ENCODE measurements at regions not wholly inside any gene's neighbourhood (a gene's known extent, or its start where the extent isn't known, plus 50 kb on each side); places are given as distances from the start of the nearest gene placed in this dataset.

- TF ChIP-seq TCF12 (IDR thresholded peaks at IDR 0.05; ENCODE audit: low read depth) (no peak), ZBTB7A (IDR thresholded peaks at IDR 0.05; ENCODE audit: low read depth) (no peak), NFIC (IDR thresholded peaks at IDR 0.05) (no peak), RAD21 (IDR thresholded peaks at IDR 0.05; ENCODE audit: low read depth) (no peak), YY1 (IDR thresholded peaks at IDR 0.05; ENCODE audit: low read depth) (no peak), MAX (IDR thresholded peaks at IDR 0.05) (no peak), TEAD4 (IDR thresholded peaks at IDR 0.05) (no peak), EGR1 (IDR thresholded peaks at IDR 0.05) (no peak), TAF1 (IDR thresholded peaks at IDR 0.05; ENCODE audit: low read depth) (no peak), CEBPB (IDR thresholded peaks at IDR 0.05) (no peak), EP300 (IDR thresholded peaks at IDR 0.05; ENCODE audit: borderline replicate concordance) (no peak), USF1 (IDR thresholded peaks at IDR 0.05) (no peak), CREB1 (IDR thresholded peaks at IDR 0.05; ENCODE audit: low read depth) (no peak), REST (IDR thresholded peaks at IDR 0.05; ENCODE audit: low read depth) (no peak), FOXM1 (IDR thresholded peaks at IDR 0.05; ENCODE audit: borderline replicate concordance, low read depth) (no peak)
These were observed 216.4 kb upstream of the PDGFD start for GRCh38 chr11:104380358-104380757.

- TF ChIP-seq ZBTB7A (IDR thresholded peaks at IDR 0.05; ENCODE audit: low read depth) (no peak), USF1 (IDR thresholded peaks at IDR 0.05) (no peak), EGR1 (IDR thresholded peaks at IDR 0.05) (no peak), TEAD4 (IDR thresholded peaks at IDR 0.05) (no peak), EP300 (IDR thresholded peaks at IDR 0.05; ENCODE audit: borderline replicate concordance) (no peak), CREB1 (IDR thresholded peaks at IDR 0.05; ENCODE audit: low read depth) (no peak), TCF12 (IDR thresholded peaks at IDR 0.05; ENCODE audit: low read depth) (no peak), MAX (IDR thresholded peaks at IDR 0.05) (no peak), FOXM1 (IDR thresholded peaks at IDR 0.05; ENCODE audit: borderline replicate concordance, low read depth) (no peak), REST (IDR thresholded peaks at IDR 0.05; ENCODE audit: low read depth) (no peak), RAD21 (IDR thresholded peaks at IDR 0.05; ENCODE audit: low read depth) (no peak), YY1 (IDR thresholded peaks at IDR 0.05; ENCODE audit: low read depth) (no peak), TAF1 (IDR thresholded peaks at IDR 0.05; ENCODE audit: low read depth) (no peak), NFIC (IDR thresholded peaks at IDR 0.05) (no peak), CEBPB (IDR thresholded peaks at IDR 0.05) (no peak)
These were observed 208.2 kb upstream of the PDGFD start for GRCh38 chr11:104372111-104372510.

GRCh38 chr11:104370478-104370877, 206.5 kb upstream of the PDGFD start:
- TF ChIP-seq USF1 (IDR thresholded peaks at IDR 0.05): no peak
- no peak for TF ChIP-seq RAD21 (IDR thresholded peaks at IDR 0.05; ENCODE audit: low read depth)
- no peak for TF ChIP-seq FOXM1 (IDR thresholded peaks at IDR 0.05; ENCODE audit: borderline replicate concordance, low read depth)
- TF ChIP-seq TCF12 (IDR thresholded peaks at IDR 0.05; ENCODE audit: low read depth): no peak
- no peak for TF ChIP-seq ZBTB7A (IDR thresholded peaks at IDR 0.05; ENCODE audit: low read depth)
- no peak for TF ChIP-seq MAX (IDR thresholded peaks at IDR 0.05)
- no peak for TF ChIP-seq REST (IDR thresholded peaks at IDR 0.05; ENCODE audit: low read depth)
- no peak for TF ChIP-seq EGR1 (IDR thresholded peaks at IDR 0.05)
- TF ChIP-seq NFIC (IDR thresholded peaks at IDR 0.05): no peak
- TF ChIP-seq YY1 (IDR thresholded peaks at IDR 0.05; ENCODE audit: low read depth): no peak
- TF ChIP-seq CEBPB (IDR thresholded peaks at IDR 0.05): no peak
- TF ChIP-seq TEAD4 (IDR thresholded peaks at IDR 0.05): no peak
- no peak for TF ChIP-seq EP300 (IDR thresholded peaks at IDR 0.05; ENCODE audit: borderline replicate concordance)

GRCh38 chr11:104369761-104370160, 205.8 kb upstream of the PDGFD start:
- TF ChIP-seq TCF12 (IDR thresholded peaks at IDR 0.05; ENCODE audit: low read depth) (no peak), RAD21 (IDR thresholded peaks at IDR 0.05; ENCODE audit: low read depth) (no peak), TAF1 (IDR thresholded peaks at IDR 0.05; ENCODE audit: low read depth) (no peak), MAX (IDR thresholded peaks at IDR 0.05) (no peak), CREB1 (IDR thresholded peaks at IDR 0.05; ENCODE audit: low read depth) (no peak), TEAD4 (IDR thresholded peaks at IDR 0.05) (no peak), USF1 (IDR thresholded peaks at IDR 0.05) (no peak), REST (IDR thresholded peaks at IDR 0.05; ENCODE audit: low read depth) (no peak), EGR1 (IDR thresholded peaks at IDR 0.05) (no peak), ZBTB7A (IDR thresholded peaks at IDR 0.05; ENCODE audit: low read depth) (no peak), FOXM1 (IDR thresholded peaks at IDR 0.05; ENCODE audit: borderline replicate concordance, low read depth) (no peak)
